ENCODE measurements at regions not wholly inside any gene's neighbourhood (a gene's known extent, or its start where the extent isn't known, plus 50 kb on each side); places are given as distances from the start of the nearest gene placed in this dataset.

DNA sequence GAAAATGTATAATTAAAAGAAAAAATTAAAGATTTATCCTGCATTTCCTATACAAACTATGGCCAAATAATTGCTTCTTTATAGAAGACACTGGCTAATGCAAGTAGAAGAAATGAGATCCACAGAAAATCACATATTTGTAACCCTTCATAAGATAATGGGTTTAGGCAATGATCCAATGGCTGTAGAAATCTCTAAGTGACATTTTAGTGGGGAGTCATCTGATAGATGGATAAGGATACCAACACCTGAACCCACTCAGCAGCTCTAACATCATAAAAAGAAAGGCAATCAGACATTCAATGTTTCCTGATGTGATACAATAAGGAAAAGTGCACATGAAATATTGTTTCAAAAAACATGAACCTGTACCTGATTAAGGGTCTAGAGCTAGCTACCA is 297.5 kb downstream of the CXCL12 start:
- no peak for DNase-seq

DNA sequence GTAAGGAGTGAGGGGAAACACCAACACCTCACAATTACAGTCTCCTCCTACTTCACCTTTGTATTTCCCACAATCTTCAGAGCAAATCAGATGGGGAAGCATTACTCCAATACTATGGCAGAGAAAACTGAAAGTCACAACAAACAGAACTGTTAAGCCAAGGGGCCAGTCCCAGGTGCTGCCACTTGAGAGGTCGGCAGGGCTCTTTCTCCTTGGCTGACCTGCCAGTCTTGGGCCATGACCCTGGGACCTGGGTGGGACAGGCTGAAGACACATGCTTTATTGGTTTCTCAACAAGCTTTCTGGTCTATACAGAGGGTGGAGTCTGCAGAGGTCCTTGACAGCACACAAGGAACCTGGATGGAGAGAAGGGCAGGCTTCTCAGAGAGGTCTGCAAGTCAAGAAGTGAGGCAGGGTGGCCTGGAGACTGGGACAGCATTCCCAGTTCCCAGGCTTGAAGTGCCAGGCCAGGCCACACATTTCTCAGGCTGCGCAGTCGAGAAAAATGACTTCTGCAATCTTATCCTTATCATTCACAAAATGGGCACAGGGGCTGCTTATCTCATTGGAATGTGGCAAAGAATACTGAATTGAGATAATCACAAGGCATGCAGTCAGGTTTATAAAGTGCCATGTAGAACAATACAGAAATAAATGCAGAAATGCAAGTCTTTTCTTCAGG is 301.0 kb downstream of the CXCL12 start:
- DNase-seq: no peak

DNA sequence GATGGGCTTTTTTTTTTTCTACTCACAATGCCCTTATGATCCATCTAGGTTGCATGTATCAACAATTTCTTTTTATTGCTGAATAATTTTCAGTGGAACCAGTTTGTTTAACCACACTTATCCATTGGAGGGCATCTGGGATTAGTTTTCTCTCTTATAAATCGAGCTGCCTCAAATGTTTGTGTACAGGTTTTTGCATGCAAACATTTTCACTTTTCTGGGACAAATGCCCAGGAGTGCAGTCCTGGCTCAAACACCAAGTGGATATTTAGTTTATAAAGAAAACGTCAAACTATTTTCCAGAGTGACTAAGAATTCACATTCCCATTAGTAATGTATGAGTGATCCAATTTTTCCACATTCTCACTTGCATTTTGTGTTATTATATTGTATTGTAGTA is 313.4 kb downstream of the CXCL12 start:
- DNase-seq: no peak

DNA sequence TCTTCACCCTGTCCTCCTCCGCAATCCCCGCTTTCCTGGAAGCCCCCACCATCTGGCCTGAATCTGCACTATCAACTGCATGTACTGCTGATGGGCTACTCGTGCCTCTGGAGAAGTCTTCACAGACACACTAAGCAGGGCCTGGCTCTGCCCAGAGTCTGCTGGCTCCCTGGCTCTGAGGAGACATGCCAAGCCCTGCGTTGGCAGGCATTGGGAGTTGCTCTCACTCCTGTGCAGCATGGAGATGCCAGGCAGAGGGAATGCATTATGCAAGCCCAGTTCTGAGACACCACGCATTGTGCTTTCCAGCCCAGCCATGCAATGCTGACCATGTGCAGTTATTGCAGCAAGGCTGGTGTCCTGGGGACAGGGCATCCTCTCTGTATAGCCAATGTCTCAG is 314.6 kb downstream of the CXCL12 start:
- DNase-seq: no peak

DNA sequence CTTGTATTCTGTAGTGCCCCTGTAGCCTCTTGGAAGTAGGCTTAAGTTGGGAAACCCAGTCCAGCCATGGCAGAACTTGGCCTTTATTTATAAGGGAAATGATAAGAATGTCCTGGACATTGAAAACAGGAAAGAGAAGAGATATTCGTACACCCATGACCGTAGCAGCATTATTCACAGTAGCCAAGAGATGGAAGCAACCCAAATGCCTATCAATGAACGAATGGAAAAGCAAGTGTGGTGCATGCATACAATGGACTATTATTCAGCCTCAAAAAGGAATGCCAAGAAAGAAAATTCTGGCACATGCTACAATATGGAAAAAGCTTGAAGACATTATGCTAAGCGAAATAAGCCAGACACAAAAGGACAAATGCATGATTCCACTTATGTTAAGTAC is 315.3 kb downstream of the CXCL12 start:
- DNase-seq: no peak

DNA sequence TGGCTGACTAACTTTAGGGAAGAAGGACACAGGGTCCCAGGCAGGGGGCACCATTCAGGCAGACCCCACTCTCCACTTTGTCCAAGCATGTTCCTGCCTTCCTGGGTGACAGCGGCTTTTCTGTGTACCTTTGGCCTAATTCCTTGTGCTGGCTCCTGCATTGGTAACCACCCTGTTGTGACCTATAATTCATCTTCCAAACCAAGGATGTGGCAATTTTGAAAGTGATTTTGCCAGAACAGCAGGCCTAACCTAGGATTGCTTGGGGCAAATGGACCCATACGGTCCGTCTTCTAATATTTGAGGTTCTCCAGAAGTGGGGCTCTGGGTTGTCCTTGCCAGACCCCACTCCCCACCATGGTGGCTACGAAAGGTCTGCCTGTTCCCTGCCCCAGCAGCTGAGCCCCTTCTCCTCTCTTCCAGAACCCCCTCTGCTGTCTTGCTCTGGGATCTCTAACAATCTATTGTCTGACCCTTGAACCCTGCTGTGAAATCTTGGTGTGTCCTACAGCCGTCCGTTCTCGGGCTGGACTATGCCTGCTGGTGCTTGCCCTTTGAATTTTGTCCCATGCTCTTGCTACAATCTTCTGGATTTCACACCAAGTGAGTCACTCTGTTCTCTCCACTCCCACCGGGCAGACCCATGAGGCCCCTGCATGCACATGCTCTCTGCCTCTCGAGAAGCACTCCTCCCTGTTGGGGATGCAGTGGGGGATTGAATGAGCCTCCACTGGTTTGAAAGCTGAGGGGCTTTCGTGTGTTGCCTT is 316.0 kb downstream of the CXCL12 start:
- no peak for DNase-seq

DNA sequence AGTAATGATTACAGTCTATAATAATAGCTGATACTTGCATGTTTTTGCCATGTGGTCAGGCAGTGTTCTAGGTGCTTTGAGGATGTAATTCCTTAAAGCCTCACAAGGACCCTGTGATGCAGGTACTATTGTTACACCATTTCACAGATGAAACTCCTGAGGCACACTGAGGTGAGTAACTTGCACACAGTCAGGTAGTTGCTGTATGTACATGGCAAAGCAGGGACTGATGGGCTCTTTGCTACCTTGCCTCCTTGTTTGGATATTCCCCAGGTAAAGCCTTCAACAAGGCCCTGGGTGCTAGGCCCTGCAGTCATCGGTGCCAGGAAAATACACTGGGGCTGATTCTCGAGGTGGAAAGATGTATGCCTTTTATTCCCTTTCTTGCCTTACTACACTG is 317.5 kb downstream of the CXCL12 start:
- DNase-seq: no peak

DNA sequence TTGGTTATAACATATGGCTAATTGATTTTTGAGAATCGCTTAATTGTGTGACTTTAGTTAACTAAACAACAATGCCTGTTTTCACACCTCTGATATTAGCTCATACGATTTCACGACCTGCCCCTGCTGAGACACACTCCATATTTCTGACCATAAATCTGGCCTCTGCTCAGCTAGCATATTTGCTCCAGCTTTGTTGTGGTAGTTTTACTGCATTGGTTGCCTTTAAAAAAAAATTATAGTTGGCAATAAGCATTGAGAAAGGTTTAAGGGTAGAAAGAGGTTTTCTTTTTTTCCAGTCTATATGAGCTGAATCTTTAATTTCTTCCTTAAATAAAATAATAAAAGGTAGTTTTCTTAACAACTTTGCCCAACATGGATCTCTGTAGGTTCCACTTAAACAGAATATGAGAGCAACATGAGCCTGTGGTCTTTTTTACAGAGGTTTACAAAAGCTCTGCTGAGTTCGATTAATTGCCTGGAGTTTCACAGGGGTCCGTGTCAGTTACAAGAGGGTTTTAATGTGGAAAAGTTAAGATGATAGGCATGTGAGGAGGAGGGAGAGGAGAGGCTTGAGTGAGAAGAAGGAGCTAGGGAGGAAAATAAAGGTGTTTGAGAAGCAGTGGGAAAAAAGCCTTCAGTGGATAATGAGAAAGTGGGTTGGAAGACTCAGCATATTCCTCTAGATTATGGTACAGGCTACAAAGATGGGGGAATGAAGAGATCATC is 318.2 kb downstream of the CXCL12 start:
- no peak for DNase-seq

DNA sequence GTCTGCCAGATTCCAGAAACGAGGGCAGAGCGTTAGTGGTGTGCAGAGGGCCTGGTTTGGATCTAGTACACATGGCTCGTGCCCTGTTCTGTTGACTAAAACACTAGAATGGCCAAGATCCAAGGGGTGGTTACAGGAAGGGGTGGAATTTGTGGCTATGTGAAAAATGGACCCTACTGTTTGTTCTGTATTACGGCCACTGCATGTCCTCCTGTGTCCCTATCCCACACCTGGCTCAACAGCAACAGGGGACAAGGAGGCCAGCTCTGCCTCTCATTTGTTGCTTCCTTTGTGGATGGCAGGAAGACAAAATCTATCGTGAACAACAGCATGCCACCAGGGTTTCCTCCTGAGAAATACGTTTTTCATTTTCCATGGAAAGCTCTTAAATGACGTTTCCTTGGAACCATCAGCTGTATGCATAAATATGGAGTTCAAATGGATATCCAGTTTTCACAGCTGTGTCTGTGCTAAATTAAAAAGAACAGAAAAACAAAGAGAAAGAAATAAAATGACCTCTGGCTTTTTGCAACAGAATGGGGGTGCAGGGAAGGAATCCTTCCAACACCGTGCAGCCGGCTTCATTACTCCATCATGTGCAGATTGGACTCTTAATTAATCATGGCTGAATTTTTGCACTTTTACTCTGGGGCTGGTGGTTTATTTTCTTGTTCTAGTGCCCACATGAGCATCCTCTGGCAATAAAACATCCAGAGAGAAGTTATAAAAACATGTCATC is 318.9 kb downstream of the CXCL12 start:
- no peak for DNase-seq

DNA sequence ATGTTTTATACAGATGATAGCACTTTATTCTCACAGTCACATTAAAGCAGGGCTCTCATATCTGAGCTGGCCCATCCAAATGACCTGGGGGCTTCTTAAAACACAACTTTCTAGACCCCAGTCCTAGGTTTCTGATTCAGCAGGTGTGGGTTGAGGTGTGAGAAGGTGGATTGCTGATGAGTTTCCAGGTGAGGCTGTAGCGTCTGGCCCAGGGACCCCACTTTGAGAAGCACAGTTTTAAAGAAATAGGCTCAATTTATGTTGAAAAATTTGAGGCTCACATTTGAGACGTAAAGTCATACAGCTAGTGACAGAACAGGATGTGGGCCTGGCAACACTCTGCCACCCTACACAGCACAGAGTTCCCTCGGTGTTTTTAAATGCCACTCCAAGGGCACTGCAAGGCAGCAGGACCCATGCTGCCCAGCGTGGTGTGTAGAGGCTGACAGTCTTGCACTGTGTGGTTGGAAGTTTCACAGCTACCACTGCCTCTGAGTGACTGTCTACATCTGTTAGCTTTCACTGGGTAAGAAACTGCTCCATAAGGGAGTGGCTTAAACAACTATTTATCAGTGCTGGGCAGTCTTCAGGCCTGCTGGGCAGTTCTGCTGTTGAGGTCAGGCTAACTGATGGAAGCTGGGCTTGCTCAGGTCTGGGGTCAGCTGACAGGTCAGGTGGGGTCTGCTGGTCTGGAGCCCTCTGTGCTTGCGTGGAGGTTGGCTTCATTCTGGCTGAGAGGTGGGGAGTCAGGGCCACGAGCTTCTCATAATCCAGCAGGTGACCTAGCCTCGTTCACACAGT is 319.7 kb downstream of the CXCL12 start:
- DNase-seq: no peak

DNA sequence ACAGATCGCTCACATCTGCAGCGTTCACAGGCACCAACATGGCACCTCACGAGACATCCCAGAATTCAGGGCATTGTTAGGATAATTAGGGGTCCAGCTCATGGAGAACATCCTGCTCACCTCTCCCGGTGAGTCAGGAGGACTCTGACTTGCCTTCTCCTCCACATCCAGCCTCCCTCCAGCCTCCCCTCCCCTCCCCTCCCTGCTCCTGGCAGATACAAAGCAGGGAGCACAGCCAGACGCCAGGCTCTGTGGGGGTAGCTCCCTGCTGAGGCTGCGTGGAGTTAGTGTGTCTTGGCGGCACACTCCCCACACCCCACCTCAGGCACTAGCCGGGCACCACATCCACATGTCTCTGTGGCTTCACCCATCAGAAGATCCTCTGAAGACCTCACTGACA is 320.6 kb downstream of the CXCL12 start:
- DNase-seq: no peak

DNA sequence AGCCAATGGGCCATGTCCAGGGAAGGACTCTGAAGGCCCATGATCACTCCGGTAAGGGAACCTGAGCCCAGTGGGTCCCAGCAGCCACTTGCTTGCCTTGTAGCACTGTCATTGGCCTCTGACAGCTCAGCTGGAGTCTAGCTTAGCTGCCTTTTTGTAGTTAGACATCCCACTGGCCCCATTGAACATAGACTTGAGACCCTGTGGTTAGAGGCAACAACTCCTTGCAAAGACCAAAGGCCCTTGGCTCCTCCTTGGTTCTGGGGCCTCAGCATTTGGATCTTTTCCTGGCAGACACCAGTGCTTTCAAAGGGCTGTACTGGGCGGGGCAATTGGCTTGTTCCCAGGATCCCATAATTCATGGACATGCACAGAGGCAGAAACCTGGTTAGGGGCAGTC is 321.2 kb downstream of the CXCL12 start:
- DNase-seq: no peak

DNA sequence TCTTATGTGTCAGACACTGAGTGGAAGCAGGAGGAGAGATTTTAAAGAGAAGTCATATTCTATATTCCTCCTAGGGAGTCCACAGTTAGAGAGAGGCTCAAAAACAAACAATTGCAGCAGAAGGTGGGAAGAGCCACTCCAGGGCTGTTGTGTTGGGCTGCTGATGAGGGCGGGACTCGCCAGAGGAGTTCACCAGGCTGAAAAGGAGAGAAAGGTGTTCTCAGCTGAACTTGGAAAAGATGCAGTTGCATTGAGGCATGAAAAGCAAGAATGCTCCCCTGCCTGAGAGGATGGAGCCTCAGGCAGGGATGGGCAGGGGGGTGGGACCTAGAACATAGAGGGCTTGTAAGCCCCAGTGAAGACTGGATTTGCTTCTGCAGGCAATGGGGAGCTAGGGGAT is 324.2 kb downstream of the CXCL12 start:
- no peak for DNase-seq

DNA sequence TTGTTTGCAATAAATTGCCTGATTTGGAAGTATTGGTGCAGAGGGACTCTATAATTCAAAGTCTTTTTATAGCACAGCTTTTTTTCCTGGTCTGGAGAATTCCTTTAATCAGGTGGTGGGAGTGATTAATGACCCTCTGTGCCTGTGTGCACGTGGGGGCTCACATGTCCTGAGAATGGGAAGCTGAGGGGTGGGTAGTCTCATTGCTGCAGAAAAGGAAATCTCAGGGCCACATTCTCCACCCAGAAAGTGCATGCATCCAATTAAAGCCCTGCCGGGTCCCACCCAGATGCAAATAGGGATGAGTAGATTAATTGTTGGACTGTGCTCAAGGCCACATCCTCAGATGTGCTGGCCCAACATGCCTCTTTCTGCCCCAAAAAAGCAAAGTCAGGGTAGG is 324.7 kb downstream of the CXCL12 start:
- DNase-seq: no peak

DNA sequence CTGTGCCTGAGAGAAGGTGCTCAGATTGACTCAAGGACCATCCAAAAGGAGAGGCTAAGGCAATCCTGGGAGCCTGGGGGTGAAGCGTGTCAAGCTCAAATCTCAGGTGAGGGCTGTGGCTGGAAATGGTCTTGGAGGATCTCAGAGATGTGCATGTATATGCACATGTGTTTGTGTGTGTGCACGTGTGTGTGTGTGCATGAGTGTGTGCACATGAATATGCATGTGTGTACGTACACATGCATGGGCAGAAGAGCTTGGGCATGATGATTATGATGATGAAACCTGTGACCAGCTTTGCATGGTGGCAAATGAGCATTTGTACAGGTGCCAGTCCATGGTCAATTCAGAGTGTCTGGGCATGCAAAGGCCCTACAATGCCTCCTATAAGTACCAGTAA is 326.6 kb downstream of the CXCL12 start:
- no peak for DNase-seq

DNA sequence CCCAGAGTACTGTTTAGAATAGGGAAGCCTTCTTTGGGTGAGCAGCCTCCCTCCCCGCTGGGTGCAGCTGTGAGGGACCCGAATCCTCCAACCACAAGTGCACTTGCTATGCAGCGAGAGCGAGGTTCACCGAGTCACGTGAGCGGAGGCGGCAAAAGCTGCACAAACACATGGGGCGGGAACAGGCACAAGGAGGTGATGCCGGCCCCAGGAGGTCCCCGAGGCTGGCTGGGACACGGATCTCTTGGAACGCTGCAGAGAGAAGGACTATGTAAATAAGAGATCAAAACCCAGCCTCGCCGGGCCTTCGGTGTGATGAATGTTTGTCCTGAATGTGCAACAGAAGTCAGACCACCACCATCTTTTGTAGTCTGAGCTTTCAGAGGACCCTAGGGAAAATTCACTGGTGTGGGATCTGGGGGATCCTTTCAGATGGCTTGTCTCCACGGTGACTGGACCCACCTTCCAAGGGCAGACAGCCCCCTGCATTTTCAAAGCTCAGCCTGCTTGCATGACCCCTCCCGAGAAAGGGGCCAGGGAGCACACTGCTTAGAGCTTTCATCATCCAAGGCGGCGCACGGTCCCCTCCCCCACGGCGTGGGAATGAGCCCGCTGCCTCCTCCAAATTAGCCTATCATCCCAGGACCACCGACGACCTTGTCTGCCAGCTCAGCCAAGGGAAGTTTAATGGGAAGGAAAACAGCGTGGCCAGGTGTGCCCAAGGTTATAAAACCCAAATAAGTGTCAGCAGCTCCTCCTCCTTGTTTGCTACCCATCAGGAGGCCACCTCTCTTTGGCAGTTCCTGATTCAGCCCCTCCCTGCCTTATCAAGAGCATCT is 327.7 kb downstream of the CXCL12 start:
- DNase-seq: no peak

DNA sequence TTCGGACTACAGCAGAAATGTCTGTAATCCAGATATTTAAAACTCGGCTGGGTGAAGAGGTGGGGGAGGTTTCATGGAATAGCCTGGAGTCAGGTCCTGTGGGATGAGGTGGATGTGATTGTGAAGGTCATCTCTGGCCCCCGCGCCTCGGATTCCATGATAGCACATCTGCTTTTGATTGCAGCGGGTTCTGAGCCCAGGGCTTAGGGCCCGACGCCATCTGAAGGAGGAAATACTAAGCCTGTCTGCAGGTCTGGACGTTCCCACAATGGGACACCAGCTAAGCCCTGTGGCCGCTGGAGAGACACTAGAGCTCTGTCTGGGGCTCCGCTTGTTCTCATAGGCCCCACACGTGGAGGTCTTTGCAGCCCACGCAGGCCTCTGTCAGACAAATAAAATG is 328.7 kb downstream of the CXCL12 start:
- DNase-seq: no peak

DNA sequence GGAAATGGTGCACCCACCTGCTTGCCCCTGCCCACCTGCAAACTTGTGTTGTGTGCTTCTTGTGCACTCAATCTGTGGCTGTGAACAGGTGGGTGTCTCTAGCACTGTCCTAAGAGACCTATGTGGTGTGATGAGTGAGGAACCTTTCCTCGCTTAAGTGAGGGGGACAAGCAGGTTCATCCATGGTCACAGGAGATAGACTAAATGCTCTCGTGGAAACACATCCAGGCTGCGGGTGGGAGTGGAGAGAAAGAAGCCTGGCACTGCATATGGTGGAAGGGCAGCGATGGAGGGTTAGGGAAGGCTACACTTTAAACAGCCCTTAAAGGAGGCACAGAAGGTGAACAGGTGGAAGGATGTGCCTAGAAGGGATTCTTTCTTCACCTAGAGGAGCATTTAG is 330.9 kb downstream of the CXCL12 start:
- no peak for DNase-seq

DNA sequence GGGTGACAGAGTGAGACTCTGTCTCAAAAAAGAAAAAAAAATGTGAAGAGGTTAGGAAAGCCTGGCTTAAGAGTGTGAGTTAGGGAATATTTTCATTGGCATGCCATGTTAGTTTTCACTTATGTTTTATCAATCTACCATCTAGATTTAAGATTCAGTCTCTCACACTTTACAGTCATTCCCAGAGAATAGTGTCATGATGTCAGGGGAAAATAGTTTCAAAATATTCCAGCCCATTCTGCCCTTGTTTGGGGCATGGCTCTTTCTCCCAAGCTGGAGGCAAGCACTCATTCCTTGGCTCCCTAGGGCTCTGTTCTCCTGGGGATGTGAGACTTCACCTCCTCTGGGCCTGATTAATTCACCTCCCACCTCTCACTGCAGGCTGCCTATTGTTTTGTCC is 331.5 kb downstream of the CXCL12 start:
- no peak for DNase-seq

DNA sequence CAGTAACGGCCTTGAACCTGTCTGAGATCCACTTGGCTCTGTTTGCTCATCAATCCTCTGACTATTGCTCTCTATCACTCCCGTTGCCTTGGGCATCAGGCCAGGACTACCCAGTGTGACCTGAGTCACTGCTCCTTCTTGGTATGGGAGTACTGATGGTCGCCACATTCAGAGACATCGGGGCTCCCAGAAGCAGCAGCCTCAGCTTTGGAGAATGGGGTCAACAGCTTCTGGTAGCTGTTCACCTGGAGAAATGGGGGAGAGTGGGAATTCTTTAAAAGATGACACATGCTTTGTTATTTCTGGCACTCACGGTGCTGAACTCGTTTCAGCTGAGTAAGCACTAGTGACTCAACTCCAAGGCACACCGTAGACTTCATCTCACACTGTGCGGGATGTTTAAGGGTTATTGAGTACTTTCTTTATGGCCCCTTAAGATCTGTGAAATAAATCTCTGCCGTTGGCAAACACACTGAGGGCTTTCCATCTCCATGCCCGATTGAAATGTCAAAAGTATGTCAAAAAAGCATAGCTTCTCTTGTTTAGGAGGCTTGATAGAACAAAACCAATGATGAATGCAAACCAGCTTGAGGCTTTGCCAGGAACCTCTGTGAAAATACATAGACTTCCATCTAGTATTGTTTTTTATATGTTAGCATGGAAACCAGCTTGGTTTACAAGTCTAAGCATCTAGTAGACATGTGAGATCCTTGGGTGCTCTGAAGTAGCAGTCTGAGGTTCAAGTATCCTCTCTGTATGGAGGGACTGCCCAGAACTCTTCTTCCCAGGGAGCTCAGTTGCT is 333.1 kb downstream of the CXCL12 start:
- DNase-seq: no peak

DNA sequence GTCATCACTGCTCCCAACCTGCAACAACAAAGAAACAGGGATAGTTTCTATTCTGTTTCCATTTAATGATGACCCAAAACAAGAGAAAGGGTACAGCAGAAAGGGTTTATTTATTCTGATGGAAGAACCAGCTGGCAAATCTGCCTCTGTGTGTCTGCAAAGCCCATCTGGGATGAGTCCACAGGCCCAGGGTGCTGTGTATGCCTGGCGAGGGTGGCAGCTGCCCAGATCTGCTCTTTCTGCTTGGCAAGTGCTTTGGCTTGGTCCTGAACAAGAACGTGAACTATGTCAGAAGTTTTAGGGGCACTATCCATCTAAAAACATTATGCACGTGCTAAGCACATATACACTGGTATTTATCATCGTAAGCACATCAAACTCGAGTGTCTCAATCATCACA is 333.8 kb downstream of the CXCL12 start:
- no peak for DNase-seq

All from NCI-H2029 treated with DMSO at 0.1 percent for 48 hours (cell line).